ENCODE measurements at regions not wholly inside any gene's neighbourhood (a gene's known extent, or its start where the extent isn't known, plus 50 kb on each side); places are given as distances from the start of the nearest gene placed in this dataset.

GRCh38 chr5:74149395-74149794 lies 491.1 kb downstream of the ENC1 start:
- no peak for DNase-seq (ENCODE audit: low spot score)
- TF ChIP-seq CTCF (IDR thresholded peaks at IDR 0.05; ENCODE audit: extremely low read depth, missing control alignments): no peak

GRCh38 chr5:74148321-74148720 lies 492.2 kb downstream of the ENC1 start:
- DNase-seq (ENCODE audit: low spot score): no peak
- no peak for TF ChIP-seq CTCF (IDR thresholded peaks at IDR 0.05; ENCODE audit: extremely low read depth, missing control alignments)

- no peak for TF ChIP-seq CTCF (IDR thresholded peaks at IDR 0.05; ENCODE audit: extremely low read depth, missing control alignments)
- no peak for DNase-seq (ENCODE audit: low spot score)
Measured at GRCh38 chr5:74146796-74147195, 493.7 kb downstream of the ENC1 start.

- no peak for TF ChIP-seq CTCF (IDR thresholded peaks at IDR 0.05; ENCODE audit: extremely low read depth, missing control alignments)
- DNase-seq (ENCODE audit: low spot score): no peak
Measured at GRCh38 chr5:74145951-74146350, 494.6 kb downstream of the ENC1 start.

- TF ChIP-seq CTCF (IDR thresholded peaks at IDR 0.05; ENCODE audit: extremely low read depth, missing control alignments): no peak
- DNase-seq (ENCODE audit: low spot score): no peak
Measured at GRCh38 chr5:74143721-74144330, 496.7 kb downstream of the ENC1 start.

- no peak for TF ChIP-seq CTCF (IDR thresholded peaks at IDR 0.05; ENCODE audit: extremely low read depth, missing control alignments)
- no peak for DNase-seq (ENCODE audit: low spot score)
Measured at GRCh38 chr5:74143151-74143550, 497.4 kb downstream of the ENC1 start.

- no peak for TF ChIP-seq CTCF (IDR thresholded peaks at IDR 0.05; ENCODE audit: extremely low read depth, missing control alignments)
- DNase-seq (ENCODE audit: low spot score): no peak
Measured at GRCh38 chr5:74141053-74141452, 499.5 kb downstream of the ENC1 start.

Measured in GM20000 (cell line).